Choroid plexus epithelial cell (primary cell): ENCODE measurements at regions not wholly inside any gene's neighbourhood (a gene's known extent, or its start where the extent isn't known, plus 50 kb on each side); places are given as distances from the start of the nearest gene placed in this dataset.

Source experiments
- DNase-seq: peaks from one replicate; pipeline ENCODE4 v3.0.0-alpha.2; 2010; ENCODE audit warnings: low read depth
- H3K4me3 ChIP-seq: 2 replicates; pipeline ENCODE4 v1.5.1; 2011; ENCODE audit warnings: low read depth, mild to moderate bottlenecking, control low read depth, low read length, moderate library complexity
- CTCF ChIP-seq: conservative IDR thresholded peaks from 2 replicates; pipeline ENCODE4 v1.5.1; 2011; ENCODE audit warnings: low read depth, mild to moderate bottlenecking, control low read depth, inconsistent platforms, low read length, moderate library complexity

GRCh38 chr3:13219077-13219901 lies 146.1 kb upstream of the IQSEC1 start:
- DNase-seq = no peak

GRCh38 chr3:13218541-13218908 lies 145.3 kb upstream of the IQSEC1 start:
- no peak for TF ChIP-seq CTCF
- H3K4me3 ChIP-seq = no peak overlapping the region
- no peak for DNase-seq

More at GRCh38 chr3:13219077-13219901, 146.1 kb upstream of the IQSEC1 start:
- no peak for TF ChIP-seq CTCF
- H3K4me3 ChIP-seq = no peak overlapping the region

DNA sequence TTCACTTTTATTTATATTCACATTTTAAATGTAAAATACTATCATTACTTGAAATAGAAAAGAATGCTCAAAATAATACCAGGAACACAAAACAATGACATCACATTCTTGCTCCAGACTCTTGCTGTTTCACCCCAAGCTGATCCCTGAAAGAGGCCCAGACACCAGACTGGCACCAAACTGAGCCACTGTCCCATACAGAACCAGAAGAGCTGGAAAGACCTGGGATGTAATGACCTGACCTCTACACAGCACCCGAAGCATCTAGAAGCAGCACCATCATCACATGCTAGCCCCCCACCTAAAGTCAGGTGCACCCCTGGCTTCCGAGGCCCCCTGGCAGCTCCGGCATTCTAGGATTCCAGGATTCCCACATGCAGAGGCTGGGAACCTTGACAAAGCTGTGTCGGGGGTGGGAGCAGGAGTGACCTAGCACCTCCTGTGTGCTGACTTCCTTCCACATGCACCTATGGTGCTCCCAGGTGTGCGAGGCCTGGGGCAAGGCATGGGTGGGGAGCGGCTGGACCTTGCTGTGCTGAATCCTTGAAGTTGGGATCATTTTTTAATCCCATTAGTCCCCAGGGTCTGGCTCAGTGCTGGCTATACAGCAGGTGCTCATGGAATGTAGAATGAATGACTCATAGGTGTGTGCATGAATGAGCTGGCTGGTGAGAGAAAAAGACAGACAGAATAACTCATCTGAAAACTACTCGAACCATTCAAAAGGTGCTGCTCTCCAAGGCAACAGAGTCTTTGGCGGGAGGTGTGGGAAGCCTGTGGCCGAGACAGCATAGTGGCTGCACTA lies 144.7 kb upstream of the IQSEC1 start:
- no peak for TF ChIP-seq CTCF
- DNase-seq = peak; percentile 23
- no peak overlapping the region for H3K4me3 ChIP-seq

DNA sequence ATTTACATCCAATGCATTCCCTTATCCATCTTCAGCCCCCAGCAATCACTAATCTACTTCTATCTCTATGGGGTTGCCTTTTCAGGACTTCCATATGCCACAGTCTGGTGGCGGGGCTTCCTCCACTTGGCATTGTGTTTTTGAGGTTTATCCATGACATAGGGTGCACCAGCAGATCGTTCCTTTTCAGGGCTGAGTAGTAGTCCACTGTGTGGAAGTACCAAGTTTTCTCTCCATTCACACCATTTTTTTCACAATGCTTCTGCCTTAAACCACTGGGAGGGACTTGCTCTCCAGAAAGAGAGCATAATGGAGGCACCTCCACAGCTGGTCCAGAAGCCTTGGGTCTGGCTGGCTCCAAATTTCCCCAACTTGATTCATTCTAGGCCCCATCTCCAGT lies 144.0 kb upstream of the IQSEC1 start:
- no peak for TF ChIP-seq CTCF
- DNase-seq = no peak

GRCh38 chr3:13215940-13216546 lies 142.8 kb upstream of the IQSEC1 start:
- no peak for TF ChIP-seq CTCF
- DNase-seq = peak; percentile 64
- no peak overlapping the region for H3K4me3 ChIP-seq

More for the DNA sequence above, 144.0 kb upstream of the IQSEC1 start:
- no peak overlapping the region for H3K4me3 ChIP-seq

- no peak for DNase-seq
- no peak overlapping the region for H3K4me3 ChIP-seq
- TF ChIP-seq CTCF = no peak
Measured at GRCh38 chr3:13214847-13215472, 141.7 kb upstream of the IQSEC1 start.
